ENCODE measurements at regions not wholly inside any gene's neighbourhood (a gene's known extent, or its start where the extent isn't known, plus 50 kb on each side); places are given as distances from the start of the nearest gene placed in this dataset.

GRCh38 chr3:82001276-82001923 lies 240.0 kb upstream of the GBE1 start (continued):
- TF ChIP-seq CTCF (conservative IDR thresholded peaks at IDR 0.05; ENCODE audit: low read depth in 2 of 2) (no peak), REST (IDR thresholded peaks at IDR 0.05; ENCODE audit: unreplicated experiment) (no peak), CREB1 (CRISPR knock-in tag; IDR thresholded peaks at IDR 0.05; ENCODE audit: low read depth) (no peak), JUNB (IDR thresholded peaks at IDR 0.05; ENCODE audit: unreplicated experiment) (no peak), ETS1 (IDR thresholded peaks at IDR 0.05) (no peak), EZH2 (IDR thresholded peaks at IDR 0.05; ENCODE audit: low read depth, unreplicated experiment) (no peak), EZH2phosphoT487 (IDR thresholded peaks at IDR 0.05; ENCODE audit: unreplicated experiment) (no peak), STAT1 (IDR thresholded peaks at IDR 0.05; ENCODE audit: unreplicated experiment) (no peak)

GRCh38 chr3:82000773-82001172 lies 239.3 kb upstream of the GBE1 start:
- DNase-seq (ENCODE audit: low spot score) (peak; percentile 17), ATAC-seq (peak; percentile 38; the same call in 1 of the 3 replicates)
- Mint-ChIP-seq H3K27ac (peak overlapping the region; percentile 50; the same call in 1 of the 2 replicates), H3K27me3 (ENCODE audit: insufficient read depth, low read depth, poor library complexity) (no peaks in the 10 kb centered on the region), H3K36me3 (ENCODE audit: low read depth) (no peaks in the 10 kb centered on the region), H3K9me3 (peaks cover 4% of the 10 kb centered on the region; the same call in 1 of the 3 replicates), H3K4me3 (no peak overlapping the region), H3K4me1 (peaks cover 28% of the 10 kb centered on the region)
- H3K79me2 ChIP-seq (replicated peaks; ENCODE audit: insufficient read depth): no peaks in the 10 kb centered on the region
- no peak overlapping the region for H3K4me3 ChIP-seq
- no peaks in the 10 kb centered on the region for H3K36me3 ChIP-seq (ENCODE audit: insufficient read depth)
- H2AFZ ChIP-seq: no peak overlapping the region
- H4K20me1 ChIP-seq (replicated peaks; ENCODE audit: insufficient read depth): no peaks in the 10 kb centered on the region
- no peaks in the 10 kb centered on the region for H3F3A ChIP-seq (replicated peaks; ENCODE audit: low read depth)
- H3K27ac ChIP-seq (ENCODE audit: low read depth): no peak overlapping the region
- no peaks in the 10 kb centered on the region for H3K27me3 ChIP-seq (ENCODE audit: insufficient read depth)
- H3K9me2 ChIP-seq (ENCODE audit: insufficient read depth): no peaks in the 10 kb centered on the region; the same call in 1 of the 2 replicates
- no peak overlapping the region for H3K4me2 ChIP-seq
- peaks cover 14% of the 10 kb centered on the region; the same call in 1 of the 2 replicates for H3K4me1 ChIP-seq (ENCODE audit: insufficient read depth)
- no peak for TF ChIP-seq ETS1 (IDR thresholded peaks at IDR 0.05)
- no peak for TF ChIP-seq STAT1 (IDR thresholded peaks at IDR 0.05; ENCODE audit: unreplicated experiment)
- no peak for TF ChIP-seq REST (IDR thresholded peaks at IDR 0.05; ENCODE audit: unreplicated experiment)
- no peak for TF ChIP-seq NANOG (IDR thresholded peaks at IDR 0.05; ENCODE audit: borderline replicate concordance)
- TF ChIP-seq EZH2phosphoT487 (IDR thresholded peaks at IDR 0.05; ENCODE audit: unreplicated experiment): no peak
- TF ChIP-seq JUNB (IDR thresholded peaks at IDR 0.05; ENCODE audit: unreplicated experiment): no peak
